GM12878 (cell line): ENCODE measurements at regions not wholly inside any gene's neighbourhood (a gene's known extent, or its start where the extent isn't known, plus 50 kb on each side); places are given as distances from the start of the nearest gene placed in this dataset.

ENCODE experiments used
- CHD2 ChIP-seq: IDR thresholded peaks from 2 replicates; pipeline ENCODE4 v1.6.1; 2011; ENCODE audit warnings: low read depth, low read length, improper control_type of control experiment, borderline replicate concordance
- CTCF ChIP-seq, 3 experiments: IDR thresholded peaks in 2 of 3; conservative IDR thresholded peaks in 1 of 3; 2 replicates each; pipeline ENCODE4 v1.5.1; 2011; ENCODE audit warnings: low read depth in 3 of 3, low read length in 3 of 3, mild to moderate bottlenecking in 3 of 3, control low read depth in 2 of 3, moderate library complexity in 2 of 3, inconsistent platforms in 1 of 3, mixed read lengths in 1 of 3; ENCODE audit not compliant: control insufficient read depth in 2 of 3, insufficient read depth in 1 of 3; ENCODE audit errors: extremely low read depth in 1 of 3
- EP300 ChIP-seq, 2 experiments: fragments of 150-350 bp in 1 of 2; IDR thresholded peaks; 2 replicates each; pipeline ENCODE4 v1.6.1; 2011 to 2012; ENCODE audit warnings: low read depth in 2 of 2, low read length in 2 of 2, borderline replicate concordance in 1 of 2, improper control_type of control experiment in 1 of 2, inconsistent platforms in 1 of 2; ENCODE audit not compliant: control insufficient read depth in 1 of 2
- JUND ChIP-seq: IDR thresholded peaks from 2 replicates; pipeline ENCODE4 v1.6.1; 2012; ENCODE audit warnings: low read depth, mild to moderate bottlenecking, low read length, improper control_type of control experiment, moderate library complexity
- TAF1 ChIP-seq: IDR thresholded peaks from 2 replicates; pipeline ENCODE4 v1.6.1; 2011; ENCODE audit warnings: mild to moderate bottlenecking, low read depth, low read length, borderline replicate concordance
- ZBTB40 ChIP-seq: fragments of 450-650 bp; IDR thresholded peaks from 2 replicates; pipeline ENCODE4 v1.6.1; 2016; ENCODE audit warnings: mild to moderate bottlenecking, moderate library complexity, borderline replicate concordance

- no peak for TF ChIP-seq CTCF (IDR thresholded peaks at IDR 0.05 in 2 of 3, conservative IDR thresholded peaks at IDR 0.05 in 1 of 3; ENCODE audit: control insufficient read depth in 2 of 3, extremely low read depth in 1 of 3, insufficient read depth in 1 of 3, low read depth in 3 of 3, low read length in 3 of 3)
- no peak for TF ChIP-seq JUND
- no peak for TF ChIP-seq CHD2
- TF ChIP-seq TAF1, result no peak
- TF ChIP-seq EP300 (IDR thresholded peaks at IDR 0.05; ENCODE audit: borderline replicate concordance in 1 of 2, control insufficient read depth in 1 of 2, low read depth in 2 of 2, low read length in 2 of 2), result no peak
- no peak for TF ChIP-seq ZBTB40
Measured at GRCh38 chr2:181158427-181158826, 178.0 kb downstream of the UBE2E3 start.
